ENCODE measurements at regions not wholly inside any gene's neighbourhood (a gene's known extent, or its start where the extent isn't known, plus 50 kb on each side); places are given as distances from the start of the nearest gene placed in this dataset.

GRCh38 chr7:4483851-4484250 lies 198.2 kb upstream of the FOXK1 start:
- Mint-ChIP-seq H3K27ac (no peak overlapping the region), H3K9me3 (peaks cover 28 to 69% of the 10 kb centered on the region in 2 experiments), H3K36me3 (ENCODE audit: insufficient read depth in 1 of 3, low read depth in 3 of 3) (peaks cover 0 to 6% (median 4%) of the 10 kb centered on the region in 3 experiments; a peak in 4 of 7 replicates), H3K4me1 (0 out of 4 replicates have a peak, but pooled peaks cover 0 to 2% of the 10 kb centered on the region in 2 experiments), H3K27me3 (ENCODE audit: low read depth) (peaks cover 12% of the 10 kb centered on the region), H3K4me3 (no peak overlapping the region; a peak in 1 of 5 replicates)
- H2BK15ac ChIP-seq (ENCODE audit: low read depth, low read length): no peak overlapping the region
- no peak overlapping the region for H3T11ph ChIP-seq (ENCODE audit: low read length)
- H4K91ac ChIP-seq (ENCODE audit: insufficient read length, low read depth, low read length): no peak overlapping the region
- peaks cover 9% of the 10 kb centered on the region for H3K9me3 ChIP-seq (ENCODE audit: control insufficient read depth, low read depth, low read length)
- no peaks in the 10 kb centered on the region for H3K79me1 ChIP-seq (ENCODE audit: insufficient read depth, low read depth, low read length, poor library complexity, severe bottlenecking)
- H2BK5ac ChIP-seq (ENCODE audit: insufficient read length, low read length): no peak overlapping the region
- H3K79me2 ChIP-seq (ENCODE audit: insufficient read depth, low read length): no peaks in the 10 kb centered on the region
- no peak overlapping the region for H4K8ac ChIP-seq (replicated peaks; ENCODE audit: insufficient read length, low read depth, low read length)
- TF ChIP-seq, protein P1, sequence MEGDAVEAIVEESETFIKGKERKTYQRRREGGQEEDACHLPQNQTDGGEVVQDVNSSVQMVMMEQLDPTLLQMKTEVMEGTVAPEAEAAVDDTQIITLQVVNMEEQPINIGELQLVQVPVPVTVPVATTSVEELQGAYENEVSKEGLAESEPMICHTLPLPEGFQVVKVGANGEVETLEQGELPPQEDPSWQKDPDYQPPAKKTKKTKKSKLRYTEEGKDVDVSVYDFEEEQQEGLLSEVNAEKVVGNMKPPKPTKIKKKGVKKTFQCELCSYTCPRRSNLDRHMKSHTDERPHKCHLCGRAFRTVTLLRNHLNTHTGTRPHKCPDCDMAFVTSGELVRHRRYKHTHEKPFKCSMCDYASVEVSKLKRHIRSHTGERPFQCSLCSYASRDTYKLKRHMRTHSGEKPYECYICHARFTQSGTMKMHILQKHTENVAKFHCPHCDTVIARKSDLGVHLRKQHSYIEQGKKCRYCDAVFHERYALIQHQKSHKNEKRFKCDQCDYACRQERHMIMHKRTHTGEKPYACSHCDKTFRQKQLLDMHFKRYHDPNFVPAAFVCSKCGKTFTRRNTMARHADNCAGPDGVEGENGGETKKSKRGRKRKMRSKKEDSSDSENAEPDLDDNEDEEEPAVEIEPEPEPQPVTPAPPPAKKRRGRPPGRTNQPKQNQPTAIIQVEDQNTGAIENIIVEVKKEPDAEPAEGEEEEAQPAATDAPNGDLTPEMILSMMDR (conservative IDR thresholded peaks at IDR 0.05): no peak
- no peak for DNase-seq
- H2BK20ac ChIP-seq (ENCODE audit: low read depth, low read length, poor library complexity, severe bottlenecking): no peak overlapping the region
- no peak overlapping the region for H3K9ac ChIP-seq (ENCODE audit: extremely low read depth, insufficient read length, low read length)
- WGBS (ENCODE audit: extremely low coverage, insufficient read length, low lambda C conversion rate): no CpG with 5 or more reads among the region's 1 CpG
- H3K14ac ChIP-seq (ENCODE audit: insufficient read depth, low read length): no peak overlapping the region
- no peak overlapping the region for H3K27ac ChIP-seq (ENCODE audit: insufficient read length, low read depth, low read length)
- H3K4me2 ChIP-seq (ENCODE audit: insufficient read depth, insufficient read length, low read length): no peak overlapping the region
- no peaks in the 10 kb centered on the region for H3K4me1 ChIP-seq (ENCODE audit: insufficient read depth, low read length)
- no peaks in the 10 kb centered on the region for H3K23me2 ChIP-seq (ENCODE audit: insufficient read length, low read depth, low read length, poor library complexity, severe bottlenecking)
- H3K4ac ChIP-seq (ENCODE audit: low read depth, low read length): no peak overlapping the region
- H3K56ac ChIP-seq (ENCODE audit: insufficient read length, low read depth, low read length): no peak overlapping the region
- no peaks in the 10 kb centered on the region for H3K27me3 ChIP-seq (ENCODE audit: insufficient read depth, low read length)
- no peak overlapping the region for H2AK5ac ChIP-seq (ENCODE audit: insufficient read length, low read length)
- no peak overlapping the region for H3K18ac ChIP-seq (ENCODE audit: insufficient read length, low read depth, low read length)
- H2AFZ ChIP-seq (ENCODE audit: low read length): no peak overlapping the region
- H3K23ac ChIP-seq (ENCODE audit: insufficient read length, low read depth, low read length): no peak overlapping the region
- no peak overlapping the region for H4K5ac ChIP-seq (ENCODE audit: insufficient read length, low read depth, low read length)
- H4K20me1 ChIP-seq (ENCODE audit: control insufficient read depth, insufficient read depth, insufficient read length): no peaks in the 10 kb centered on the region
- no peak overlapping the region for H2BK120ac ChIP-seq (ENCODE audit: low read depth, low read length, poor library complexity, severe bottlenecking)
- no peak overlapping the region for H2BK12ac ChIP-seq (ENCODE audit: insufficient read length, low read depth, low read length)

Data from H9 (cell line).